ENCODE measurements at regions not wholly inside any gene's neighbourhood (a gene's known extent, or its start where the extent isn't known, plus 50 kb on each side); places are given as distances from the start of the nearest gene placed in this dataset.

DNA sequence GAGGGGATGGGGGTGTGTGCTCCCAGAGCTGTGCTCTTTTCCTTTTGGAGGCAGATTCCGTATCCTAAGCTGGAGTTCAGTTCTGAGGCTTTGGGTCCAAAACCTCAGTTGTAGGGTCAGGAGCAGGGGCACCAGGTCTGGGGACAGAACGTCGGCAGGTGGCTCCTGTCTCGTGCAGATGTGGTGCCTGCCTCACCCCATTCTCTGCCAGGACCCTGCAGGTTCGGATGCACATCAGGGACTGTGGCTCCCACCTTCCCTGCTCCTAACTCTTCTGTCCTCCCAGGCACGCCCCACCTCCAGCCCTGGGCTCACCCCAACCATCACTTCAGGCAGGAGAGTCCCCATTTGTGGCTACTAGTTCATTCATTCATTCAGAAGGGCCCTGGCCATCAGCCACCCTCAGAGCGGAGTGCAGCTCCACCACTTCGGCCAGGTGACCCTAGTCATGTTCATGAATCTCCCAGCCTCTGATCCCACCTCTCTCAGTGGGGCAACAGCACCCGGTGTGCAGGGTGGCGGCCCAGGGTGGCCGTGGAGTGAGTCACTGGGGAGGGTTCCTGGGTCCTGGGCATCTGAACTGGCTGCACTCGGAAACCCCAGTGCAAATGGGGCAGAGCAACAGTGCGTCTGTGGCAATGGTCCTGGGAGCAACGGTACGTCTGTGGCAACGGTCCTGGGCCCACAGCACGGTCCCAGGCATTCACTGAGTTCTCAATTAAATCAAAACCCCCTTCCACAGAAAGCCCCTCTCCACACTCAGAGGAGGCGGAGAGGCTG, 100.8 kb upstream of the FAM20C start:
- Mint-ChIP-seq H3K9me3 (ENCODE audit: unreplicated experiment) (peaks cover 7% of the 10 kb centered on the region), H3K4me3 (ENCODE audit: unreplicated experiment) (no peak overlapping the region), H3K27ac (ENCODE audit: unreplicated experiment) (no peak overlapping the region), H3K36me3 (ENCODE audit: low read depth, unreplicated experiment) (peaks cover 3% of the 10 kb centered on the region), H3K4me1 (ENCODE audit: low read depth, unreplicated experiment) (peaks cover 22% of the 10 kb centered on the region), H3K27me3 (ENCODE audit: low read depth, unreplicated experiment) (peaks cover 67% of the 10 kb centered on the region)
- H3K36me3 ChIP-seq (ENCODE audit: insufficient read depth, low read length), result no peaks in the 10 kb centered on the region
- no peaks in the 10 kb centered on the region for H4K20me1 ChIP-seq (ENCODE audit: insufficient read depth, low read length)
- no peak overlapping the region for H2AFZ ChIP-seq (ENCODE audit: low read depth, low read length)
- H3K9me3 ChIP-seq (ENCODE audit: insufficient read depth, low read depth, low read length), result no peaks in the 10 kb centered on the region
- H3K27ac ChIP-seq (ENCODE audit: low read depth, low read length), result no peak overlapping the region
- TF ChIP-seq, protein P1, sequence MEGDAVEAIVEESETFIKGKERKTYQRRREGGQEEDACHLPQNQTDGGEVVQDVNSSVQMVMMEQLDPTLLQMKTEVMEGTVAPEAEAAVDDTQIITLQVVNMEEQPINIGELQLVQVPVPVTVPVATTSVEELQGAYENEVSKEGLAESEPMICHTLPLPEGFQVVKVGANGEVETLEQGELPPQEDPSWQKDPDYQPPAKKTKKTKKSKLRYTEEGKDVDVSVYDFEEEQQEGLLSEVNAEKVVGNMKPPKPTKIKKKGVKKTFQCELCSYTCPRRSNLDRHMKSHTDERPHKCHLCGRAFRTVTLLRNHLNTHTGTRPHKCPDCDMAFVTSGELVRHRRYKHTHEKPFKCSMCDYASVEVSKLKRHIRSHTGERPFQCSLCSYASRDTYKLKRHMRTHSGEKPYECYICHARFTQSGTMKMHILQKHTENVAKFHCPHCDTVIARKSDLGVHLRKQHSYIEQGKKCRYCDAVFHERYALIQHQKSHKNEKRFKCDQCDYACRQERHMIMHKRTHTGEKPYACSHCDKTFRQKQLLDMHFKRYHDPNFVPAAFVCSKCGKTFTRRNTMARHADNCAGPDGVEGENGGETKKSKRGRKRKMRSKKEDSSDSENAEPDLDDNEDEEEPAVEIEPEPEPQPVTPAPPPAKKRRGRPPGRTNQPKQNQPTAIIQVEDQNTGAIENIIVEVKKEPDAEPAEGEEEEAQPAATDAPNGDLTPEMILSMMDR (IDR thresholded peaks at IDR 0.05; ENCODE audit: insufficient read depth, low read depth, low read length), result no peak
- no peak for TF ChIP-seq EZH2 (IDR thresholded peaks at IDR 0.05; ENCODE audit: insufficient read depth, low read length)
- peaks cover 14% of the 10 kb centered on the region for H3K79me2 ChIP-seq (ENCODE audit: insufficient read depth, low read length)
- H3K4me3 ChIP-seq (ENCODE audit: insufficient read depth, low read depth, low read length), result no peak overlapping the region
- no peak overlapping the region for H3K4me2 ChIP-seq (ENCODE audit: low read length)
- peaks cover 61% of the 10 kb centered on the region for H3K4me1 ChIP-seq (ENCODE audit: insufficient read depth, low read length)
- H3K9ac ChIP-seq (ENCODE audit: low read length), result no peak overlapping the region
- DNase-seq (ENCODE audit: low read depth) (no peak), FAIRE-seq (no peak)
- no peaks in the 10 kb centered on the region for H3K27me3 ChIP-seq (ENCODE audit: insufficient read depth, low read length)

DNA sequence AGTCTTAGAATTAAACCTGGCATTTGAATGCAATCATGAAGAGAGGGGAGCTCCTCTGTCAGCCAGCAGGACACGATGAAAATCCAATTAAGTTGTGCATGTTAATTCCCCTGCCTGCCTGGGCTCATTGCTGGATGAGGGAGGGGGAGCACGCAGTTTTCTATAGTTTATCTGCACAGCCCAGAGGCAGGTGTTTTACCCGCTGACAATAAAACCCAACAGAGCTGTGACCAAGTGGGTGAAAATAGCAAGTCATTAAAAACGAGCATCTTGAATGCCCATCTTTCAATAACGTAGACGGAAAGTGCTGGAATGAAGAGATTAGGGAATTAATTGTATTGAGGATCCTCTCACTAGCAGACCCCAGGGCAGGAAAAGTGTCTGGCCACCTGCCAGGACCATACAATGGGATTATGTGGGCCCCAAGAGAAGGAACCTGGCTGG, 100.1 kb upstream of the FAM20C start:
- peaks cover 14% of the 10 kb centered on the region for H3K79me2 ChIP-seq (ENCODE audit: insufficient read depth, low read length)
- no peak overlapping the region for H2AFZ ChIP-seq (ENCODE audit: low read depth, low read length)
- no peaks in the 10 kb centered on the region for H3K9me3 ChIP-seq (ENCODE audit: insufficient read depth, low read depth, low read length)
- peaks cover 22% of the 10 kb centered on the region for H3K4me1 Mint-ChIP-seq (ENCODE audit: low read depth, unreplicated experiment)
- H3K4me2 ChIP-seq (ENCODE audit: low read length), result no peak overlapping the region
- TF ChIP-seq, protein P1 (IDR thresholded peaks at IDR 0.05; ENCODE audit: insufficient read depth, low read depth, low read length), result no peak
- no peak for TF ChIP-seq EZH2 (IDR thresholded peaks at IDR 0.05; ENCODE audit: insufficient read depth, low read length)
- peaks cover 12% of the 10 kb centered on the region for H3K9me3 Mint-ChIP-seq (ENCODE audit: unreplicated experiment)
- H3K36me3 ChIP-seq (ENCODE audit: insufficient read depth, low read length), result no peaks in the 10 kb centered on the region
- FAIRE-seq (no peak), DNase-seq (ENCODE audit: low read depth) (no peak)
- peaks cover 3% of the 10 kb centered on the region for H3K36me3 Mint-ChIP-seq (ENCODE audit: low read depth, unreplicated experiment)
- H4K20me1 ChIP-seq (ENCODE audit: insufficient read depth, low read length), result no peaks in the 10 kb centered on the region
- no peak overlapping the region for H3K27ac Mint-ChIP-seq (ENCODE audit: unreplicated experiment)
- peaks cover 67% of the 10 kb centered on the region for H3K27me3 Mint-ChIP-seq (ENCODE audit: low read depth, unreplicated experiment)
- no peak overlapping the region for H3K9ac ChIP-seq (ENCODE audit: low read length)
- no peak overlapping the region for H3K4me3 ChIP-seq (ENCODE audit: insufficient read depth, low read depth, low read length)
- H3K4me1 ChIP-seq (ENCODE audit: insufficient read depth, low read length), result peaks cover 54% of the 10 kb centered on the region
- H3K27ac ChIP-seq (ENCODE audit: low read depth, low read length), result no peak overlapping the region
- no peak overlapping the region for H3K4me3 Mint-ChIP-seq (ENCODE audit: unreplicated experiment)
- H3K27me3 ChIP-seq (ENCODE audit: insufficient read depth, low read length), result no peaks in the 10 kb centered on the region
